HL-60 (cell line): ENCODE measurements at regions not wholly inside any gene's neighbourhood (a gene's known extent, or its start where the extent isn't known, plus 50 kb on each side); places are given as distances from the start of the nearest gene placed in this dataset.

Experiments
- GABPA ChIP-seq: IDR thresholded peaks from 2 replicates; pipeline ENCODE4 v1.6.1; 2012; ENCODE audit warnings: low read depth
- POLR2AphosphoS5 ChIP-seq: IDR thresholded peaks from 2 replicates; pipeline ENCODE4 v1.6.1; 2012; ENCODE audit warnings: low read depth

GRCh38 chr2:2704428-2705090 is 373.5 kb upstream of the MYT1L start:
- TF ChIP-seq POLR2AphosphoS5 (no peak), GABPA (no peak)
